Esophagus muscularis mucosa (tissue), 3 donors: ENCODE measurements at regions not wholly inside any gene's neighbourhood (a gene's known extent, or its start where the extent isn't known, plus 50 kb on each side); places are given as distances from the start of the nearest gene placed in this dataset.

ENCODE experiments used
- CTCF ChIP-seq, 3 experiments: fragments of 200-600 bp in 2 of 3; fragments of 450-650 bp in 1 of 3; sonication (generic) in 2 of 3; IDR thresholded peaks; one replicate each; pipeline ENCODE4 v1.5.1; 2017 to 2019; ENCODE audit warnings: antibody characterized with exemption in 3 of 3, mild to moderate bottlenecking in 2 of 3, moderate library complexity in 1 of 3
- EP300 ChIP-seq: sonication (generic); formaldehyde crosslinking; IDR thresholded peaks from one replicate; pipeline ENCODE4 v1.6.1; 2017; ENCODE audit warnings: antibody characterized with exemption

GRCh38 chr2:190763100-190763499 is 114.2 kb downstream of the NAB1 start:
- TF ChIP-seq CTCF (IDR thresholded peaks at IDR 0.05) (no peak), EP300 (no peak)
